ENCODE measurements at regions not wholly inside any gene's neighbourhood (a gene's known extent, or its start where the extent isn't known, plus 50 kb on each side); places are given as distances from the start of the nearest gene placed in this dataset.

GRCh38 chrX:121163443-121163842, 116.0 kb downstream of the GLUD2 start:
- POLR2A ChIA-PET, result no interaction called here
- CTCF ChIA-PET (ENCODE audit: low intra/inter-chr PET ratio), result no interaction called here
- no peaks in the 10 kb centered on the region for H3K9me1 ChIP-seq (ENCODE audit: control insufficient read depth, insufficient read depth, low read length)
- H3K9ac ChIP-seq (ENCODE audit: insufficient read depth in 1 of 2, low read depth in 2 of 2, low read length in 2 of 2), result no peak overlapping the region
- peak; percentile 78 for TF ChIP-seq BCOR (IDR thresholded peaks at IDR 0.05)
- peak; percentile 32; the same call in 1 of the 2 replicates for TF ChIP-seq ADNP (tag; IDR thresholded peaks at IDR 0.05)
- TF ChIP-seq ZNF507 (tag; conservative IDR thresholded peaks at IDR 0.05), result no peak
- TF ChIP-seq RBM25 (IDR thresholded peaks at IDR 0.05; ENCODE audit: low read depth, low read length, severe bottlenecking), result peak; percentile 76
- TF ChIP-seq KDM1A (IDR thresholded peaks at IDR 0.05), result 0 out of 4 replicates have a peak, but pooled peaks of 1 of the 2 experiments have one; percentile 48
- no peak overlapping the region for H3K27ac ChIP-seq (ENCODE audit: extremely low read depth, low read depth, low read length)
- H2AFZ ChIP-seq (ENCODE audit: low read depth, low read length), result no peak overlapping the region
- H3K9me3 ChIP-seq (replicated peaks; ENCODE audit: control insufficient read depth, insufficient read depth, low read depth, low read length), result no peaks in the 10 kb centered on the region
- no peaks in the 10 kb centered on the region for H3K36me3 ChIP-seq (ENCODE audit: control insufficient read depth, insufficient read depth, low read length)
- intact Hi-C loops (cut with micrococcal nuclease) (no loop called here), in situ Hi-C loops (cut with MboI) (no loop called here)
- 77% methylated on average over 6 of the region's 6 CpGs for WGBS (ENCODE audit: insufficient coverage, low coverage, missing lambda C conversion rate)
- DNase-seq (ENCODE audit: extremely low read depth in 1 of 4, low spot score in 3 of 4) (no peak), FAIRE-seq (no peak), ATAC-seq (no peak)
- BruUV-seq (replicated peaks), result no TSS peak
- H3K4me3 ChIP-seq, result no peak overlapping the region
- peaks cover 4 to 28% of the 10 kb centered on the region in 2 experiments; a peak in 4 of 5 replicates for H3K4me1 ChIP-seq (replicated peaks in 1 of 2; ENCODE audit: control insufficient read depth in 2 of 2, insufficient read depth in 2 of 2, low read length in 2 of 2)
- H4K20me1 ChIP-seq (replicated peaks; ENCODE audit: control insufficient read depth, insufficient read depth, low read length), result no peaks in the 10 kb centered on the region
- no peaks in the 10 kb centered on the region for H3K79me2 ChIP-seq (ENCODE audit: control insufficient read depth, insufficient read depth, low read length)
- H3K4me2 ChIP-seq (ENCODE audit: insufficient read depth, low read length), result no peak overlapping the region
- H3K27me3 ChIP-seq (ENCODE audit: control insufficient read depth in 2 of 2, insufficient read depth in 2 of 2, low read length in 2 of 2), result no peaks in the 10 kb centered on the region

DNA sequence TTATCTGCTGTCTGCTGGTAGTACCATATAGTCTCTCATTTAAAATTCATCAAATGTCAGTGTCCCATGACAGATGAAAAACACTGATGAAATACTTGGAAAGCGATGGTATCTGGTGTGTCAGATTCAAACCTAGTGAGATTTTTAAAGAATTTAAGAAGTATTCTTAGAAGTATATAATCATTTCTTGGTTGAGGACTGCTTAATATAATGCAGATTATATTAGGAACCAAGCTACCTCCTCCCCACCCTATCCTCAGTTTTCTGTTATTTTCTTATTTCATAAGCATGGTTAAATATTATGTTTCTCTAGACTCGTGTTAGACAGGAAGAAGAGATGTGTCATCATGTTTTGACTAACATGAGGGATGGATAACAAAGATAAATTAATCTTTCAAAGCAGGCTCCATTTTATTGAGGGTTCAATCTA, 118.5 kb downstream of the GLUD2 start:
- no peaks in the 10 kb centered on the region for H3K9me3 ChIP-seq (replicated peaks; ENCODE audit: control insufficient read depth, insufficient read depth, low read depth, low read length)
- no peak overlapping the region for H3K4me3 ChIP-seq
- FAIRE-seq (no peak), ATAC-seq (no peak), DNase-seq (ENCODE audit: extremely low read depth in 1 of 4, low spot score in 3 of 4) (no peak)
- H3K79me2 ChIP-seq (ENCODE audit: control insufficient read depth, insufficient read depth, low read length), result no peaks in the 10 kb centered on the region
- no TSS peak for BruUV-seq (replicated peaks)
- H4K20me1 ChIP-seq (replicated peaks; ENCODE audit: control insufficient read depth, insufficient read depth, low read length), result no peaks in the 10 kb centered on the region
- no peaks in the 10 kb centered on the region for H3K36me3 ChIP-seq (ENCODE audit: control insufficient read depth, insufficient read depth, low read length)
- in situ Hi-C loops (cut with MboI) (no loop called here), intact Hi-C loops (cut with micrococcal nuclease) (no loop called here)
- peaks cover 0 to 16% of the 10 kb centered on the region in 2 experiments; a peak in 3 of 5 replicates for H3K4me1 ChIP-seq (replicated peaks in 1 of 2; ENCODE audit: control insufficient read depth in 2 of 2, insufficient read depth in 2 of 2, low read length in 2 of 2)
- ChIA-PET CTCF (ENCODE audit: low intra/inter-chr PET ratio) (no interaction called here), POLR2A (no interaction called here)
- H3K4me2 ChIP-seq (ENCODE audit: insufficient read depth, low read length), result peak overlapping the region; percentile 4; the same call in 1 of the 2 replicates
- no peaks in the 10 kb centered on the region for H3K9me1 ChIP-seq (ENCODE audit: control insufficient read depth, insufficient read depth, low read length)
- no peaks in the 10 kb centered on the region for H3K27me3 ChIP-seq (ENCODE audit: control insufficient read depth in 2 of 2, insufficient read depth in 2 of 2, low read length in 2 of 2)
- WGBS (ENCODE audit: insufficient coverage, low coverage, missing lambda C conversion rate), result 4% methylated on average over 2 of the region's 2 CpGs
- H3K27ac ChIP-seq (ENCODE audit: extremely low read depth, low read depth, low read length), result no peak overlapping the region
- H2AFZ ChIP-seq (ENCODE audit: low read depth, low read length), result no peak overlapping the region
- H3K9ac ChIP-seq (ENCODE audit: insufficient read depth in 1 of 2, low read depth in 2 of 2, low read length in 2 of 2), result no peak overlapping the region
- TF ChIP-seq SMARCA4 (IDR thresholded peaks at IDR 0.05) (peak; percentile 64; the same call in 1 of the 2 replicates), CC2D1A (IDR thresholded peaks at IDR 0.05) (no peak), TEAD4 (IDR thresholded peaks at IDR 0.05; ENCODE audit: low read length) (peak; percentile 45; the same call in 1 of the 2 replicates), TEAD4 (CRISPR knock-in tag; IDR thresholded peaks at IDR 0.05; ENCODE audit: borderline replicate concordance) (no peak), MCM3 (IDR thresholded peaks at IDR 0.05) (no peak), DPF2 (IDR thresholded peaks at IDR 0.05) (peak; percentile 52; the same call in 1 of the 2 replicates), SMAD4 (CRISPR knock-in tag; conservative IDR thresholded peaks at IDR 0.05) (peak; percentile 98), MAFK (IDR thresholded peaks at IDR 0.05; ENCODE audit: low read length) (no peak), ZNF57 (CRISPR knock-in tag; IDR thresholded peaks at IDR 0.05) (no peak), CBFA2T3 (IDR thresholded peaks at IDR 0.05) (peak; percentile 71), PATZ1 (CRISPR knock-in tag; IDR thresholded peaks at IDR 0.05; ENCODE audit: borderline replicate concordance) (no peak), TAF7 (tag; IDR thresholded peaks at IDR 0.05) (no peak)
- TF ChIP-seq, protein P1, sequence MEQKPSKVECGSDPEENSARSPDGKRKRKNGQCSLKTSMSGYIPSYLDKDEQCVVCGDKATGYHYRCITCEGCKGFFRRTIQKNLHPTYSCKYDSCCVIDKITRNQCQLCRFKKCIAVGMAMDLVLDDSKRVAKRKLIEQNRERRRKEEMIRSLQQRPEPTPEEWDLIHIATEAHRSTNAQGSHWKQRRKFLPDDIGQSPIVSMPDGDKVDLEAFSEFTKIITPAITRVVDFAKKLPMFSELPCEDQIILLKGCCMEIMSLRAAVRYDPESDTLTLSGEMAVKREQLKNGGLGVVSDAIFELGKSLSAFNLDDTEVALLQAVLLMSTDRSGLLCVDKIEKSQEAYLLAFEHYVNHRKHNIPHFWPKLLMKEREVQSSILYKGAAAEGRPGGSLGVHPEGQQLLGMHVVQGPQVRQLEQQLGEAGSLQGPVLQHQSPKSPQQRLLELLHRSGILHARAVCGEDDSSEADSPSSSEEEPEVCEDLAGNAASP (IDR thresholded peaks at IDR 0.05), result no peak

Data from K562 (cell line).